Stimulated activated CD4-positive, alpha-beta T cell treated with anti-CD3 and anti-CD28 coated beads, Interleukin-4, amount 100 ng/mL, for 24 hours (primary cell): ENCODE measurements at regions not wholly inside any gene's neighbourhood (a gene's known extent, or its start where the extent isn't known, plus 50 kb on each side); places are given as distances from the start of the nearest gene placed in this dataset.

Experiments
- DNase-seq: peaks from one replicate; pipeline ENCODE4 v3.0.0-alpha.2; 2020

- DNase-seq, result no peak
Observed at GRCh38 chr17:70230850-70231640, 61.7 kb downstream of the KCNJ2 start.

GRCh38 chr17:70232466-70232865 lies 63.1 kb downstream of the KCNJ2 start:
- DNase-seq, result no peak

- DNase-seq, result no peak
Observed at GRCh38 chr17:70235252-70235651, 65.9 kb downstream of the KCNJ2 start.

GRCh38 chr17:70238228-70238627 lies 68.9 kb downstream of the KCNJ2 start:
- no peak for DNase-seq

GRCh38 chr17:70238646-70239045 lies 69.3 kb downstream of the KCNJ2 start:
- no peak for DNase-seq

- DNase-seq, result no peak
Observed at GRCh38 chr17:70239391-70239826, 70.1 kb downstream of the KCNJ2 start.

GRCh38 chr17:70241071-70241470 lies 71.7 kb downstream of the KCNJ2 start:
- DNase-seq, result no peak

- DNase-seq, result no peak
Observed at GRCh38 chr17:70242781-70243437, 73.6 kb downstream of the KCNJ2 start.

- DNase-seq, result no peak
Observed at GRCh38 chr17:70251706-70252105, 82.4 kb downstream of the KCNJ2 start.

GRCh38 chr17:70254735-70255460 lies 85.6 kb downstream of the KCNJ2 start:
- DNase-seq, result no peak

GRCh38 chr17:70256751-70257150 lies 87.4 kb downstream of the KCNJ2 start:
- no peak for DNase-seq

GRCh38 chr17:70258465-70258864 lies 89.1 kb downstream of the KCNJ2 start:
- DNase-seq, result no peak

GRCh38 chr17:70259400-70259799 lies 90.1 kb downstream of the KCNJ2 start:
- DNase-seq, result no peak

GRCh38 chr17:70261170-70261569 lies 91.8 kb downstream of the KCNJ2 start:
- no peak for DNase-seq

- no peak for DNase-seq
Observed at GRCh38 chr17:70265471-70265870, 96.1 kb downstream of the KCNJ2 start.

- no peak for DNase-seq
Observed at GRCh38 chr17:70266394-70266793, 97.1 kb downstream of the KCNJ2 start.

- no peak for DNase-seq
Observed at GRCh38 chr17:70268383-70268782, 99.1 kb downstream of the KCNJ2 start.

- no peak for DNase-seq
Observed at GRCh38 chr17:70270554-70270953, 101.2 kb downstream of the KCNJ2 start.

- no peak for DNase-seq
Observed at GRCh38 chr17:70271200-70271599, 101.9 kb downstream of the KCNJ2 start.

GRCh38 chr17:70271672-70272071 lies 102.3 kb downstream of the KCNJ2 start:
- no peak for DNase-seq

GRCh38 chr17:70274255-70274654 lies 104.9 kb downstream of the KCNJ2 start:
- no peak for DNase-seq

- DNase-seq, result no peak
Observed at GRCh38 chr17:70276906-70277305, 107.6 kb downstream of the KCNJ2 start.

GRCh38 chr17:70278844-70279462 lies 109.6 kb downstream of the KCNJ2 start:
- no peak for DNase-seq
